Tibial nerve (tissue), 3 donors: ENCODE measurements at regions not wholly inside any gene's neighbourhood (a gene's known extent, or its start where the extent isn't known, plus 50 kb on each side); places are given as distances from the start of the nearest gene placed in this dataset.

Source experiments
- CTCF ChIP-seq, 5 experiments: fragments of 200-600 bp in 3 of 5; fragments of 450-650 bp in 2 of 5; sonication (generic) in 3 of 5; IDR thresholded peaks; one replicate each; pipeline ENCODE4 v1.5.1; 2016 to 2019; ENCODE audit warnings: antibody characterized with exemption in 5 of 5, mild to moderate bottlenecking in 3 of 5, moderate library complexity in 2 of 5
- POLR2A ChIP-seq, 2 donors: fragments of 450-650 bp; IDR thresholded peaks; one replicate each; pipeline ENCODE4 v1.6.1; 2017; ENCODE audit warnings: antibody characterized with exemption in 2 of 2, mild to moderate bottlenecking in 2 of 2, moderate library complexity in 2 of 2

GRCh38 chr10:113988535-113988934 is 55.1 kb upstream of the ADRB1 start:
- TF ChIP-seq CTCF (IDR thresholded peaks at IDR 0.05): no peak
- no peak for TF ChIP-seq POLR2A (IDR thresholded peaks at IDR 0.05)
